Esophagus (tissue), 2 donors: ENCODE measurements at regions not wholly inside any gene's neighbourhood (a gene's known extent, or its start where the extent isn't known, plus 50 kb on each side); places are given as distances from the start of the nearest gene placed in this dataset.

ENCODE experiments used
- H3K27ac ChIP-seq, 2 donors: one replicate each; pipeline ENCODE4 v1.5.1; 2013; ENCODE audit warnings: low read depth in 2 of 2, mild to moderate bottlenecking in 2 of 2, inconsistent platforms in 1 of 2, low read length in 1 of 2, moderate library complexity in 1 of 2
- H3K27me3 ChIP-seq, 2 donors: one replicate each; pipeline ENCODE4 v1.6.1; 2013; ENCODE audit warnings: low read length in 2 of 2, control low read depth in 1 of 2, mild to moderate bottlenecking in 1 of 2; ENCODE audit not compliant: insufficient read depth in 2 of 2, control insufficient read depth in 1 of 2
- H3K36me3 ChIP-seq, 2 donors: one replicate each; pipeline ENCODE4 v1.6.1; 2013; ENCODE audit warnings: low read length in 1 of 2; ENCODE audit not compliant: control insufficient read depth in 2 of 2, insufficient read depth in 2 of 2
- H3K4me1 ChIP-seq, 2 donors: one replicate each; pipeline ENCODE4 v1.6.1; 2013; ENCODE audit warnings: low read length in 1 of 2; ENCODE audit not compliant: control insufficient read depth in 2 of 2, insufficient read depth in 2 of 2
- H3K4me3 ChIP-seq, 2 donors: one replicate each; pipeline ENCODE4 v1.5.1; 2013; ENCODE audit warnings: low read length in 2 of 2, mild to moderate bottlenecking in 2 of 2, low read depth in 1 of 2, moderate library complexity in 1 of 2
- H3K9me3 ChIP-seq, 2 donors: one replicate each; pipeline ENCODE4 v1.6.1; 2013; ENCODE audit warnings: mild to moderate bottlenecking in 2 of 2, low read depth in 1 of 2, low read length in 1 of 2, moderate library complexity in 1 of 2; ENCODE audit not compliant: control insufficient read depth in 2 of 2, insufficient read depth in 1 of 2
- whole genome bisulfite sequencing, 2 donors: extraction: QIAGEN DNeasy Blood & Tissue Kit; methylation state at CpG; one replicate each; pipeline ENCODE4 v1.1.7; 2013; 5-methylcytosine and 5-hydroxymethylcytosine counted together
- donor health status: healthy with polysubstance abuse.
- donor health status: Bipolar disorder and iron deficiency.

- no peaks in the 10 kb centered on the region for H3K27me3 ChIP-seq
- H3K36me3 ChIP-seq = no peaks in the 10 kb centered on the region
- H3K4me3 ChIP-seq = no peak overlapping the region
- no peak overlapping the region for H3K27ac ChIP-seq
- H3K4me1 ChIP-seq = no peaks in the 10 kb centered on the region
- H3K9me3 ChIP-seq = no peaks in the 10 kb centered on the region
Observed at GRCh38 chr11:80842246-80842645, 1401.4 kb upstream of the TENM4 start.

- Histone ChIP-seq H3K36me3 (no peaks in the 10 kb centered on the region), H3K4me3 (no peak overlapping the region), H3K27me3 (no peaks in the 10 kb centered on the region), H3K9me3 (no peaks in the 10 kb centered on the region), H3K4me1 (no peaks in the 10 kb centered on the region), H3K27ac (no peak overlapping the region)
- 83 to 86% methylated on average over 1 of the region's 1 CpG for WGBS, 2 donors
Observed at GRCh38 chr11:80841675-80842074, 1400.8 kb upstream of the TENM4 start.

- Histone ChIP-seq H3K36me3 (no peaks in the 10 kb centered on the region), H3K9me3 (no peaks in the 10 kb centered on the region), H3K4me1 (no peaks in the 10 kb centered on the region), H3K4me3 (no peak overlapping the region), H3K27ac (no peak overlapping the region), H3K27me3 (no peaks in the 10 kb centered on the region)
- 90 to 96% methylated on average over 1 of the region's 1 CpG for WGBS, 2 donors
Observed at GRCh38 chr11:80838153-80838552, 1397.3 kb upstream of the TENM4 start.

GRCh38 chr11:80837051-80837450, 1396.2 kb upstream of the TENM4 start:
- Histone ChIP-seq H3K36me3 (no peaks in the 10 kb centered on the region), H3K4me1 (no peaks in the 10 kb centered on the region), H3K27me3 (no peaks in the 10 kb centered on the region), H3K9me3 (no peaks in the 10 kb centered on the region), H3K4me3 (no peak overlapping the region), H3K27ac (no peak overlapping the region)
- WGBS, 2 donors = 87 to 94% methylated on average over 1 of the region's 1 CpG

GRCh38 chr11:80831374-80831773, 1390.5 kb upstream of the TENM4 start:
- Histone ChIP-seq H3K4me3 (no peak overlapping the region), H3K9me3 (no peaks in the 10 kb centered on the region), H3K36me3 (no peaks in the 10 kb centered on the region), H3K27me3 (no peaks in the 10 kb centered on the region), H3K4me1 (no peaks in the 10 kb centered on the region), H3K27ac (no peak overlapping the region)
- 87 to 90% methylated on average over 1 of the region's 1 CpG for WGBS, 2 donors

- H3K27ac ChIP-seq = no peak overlapping the region
- H3K4me3 ChIP-seq = no peak overlapping the region
- no peaks in the 10 kb centered on the region for H3K36me3 ChIP-seq
- 79 to 81% methylated on average over 3 of the region's 3 CpGs for WGBS, 2 donors
- H3K9me3 ChIP-seq = no peaks in the 10 kb centered on the region
- no peaks in the 10 kb centered on the region for H3K4me1 ChIP-seq
- H3K27me3 ChIP-seq = no peaks in the 10 kb centered on the region
Observed at GRCh38 chr11:80827781-80828180, 1387.0 kb upstream of the TENM4 start.

GRCh38 chr11:80826808-80827207, 1386.0 kb upstream of the TENM4 start:
- Histone ChIP-seq H3K27me3 (peaks cover 0 to 2% of the 10 kb centered on the region in 2 donors), H3K9me3 (no peaks in the 10 kb centered on the region), H3K36me3 (no peaks in the 10 kb centered on the region), H3K4me1 (no peaks in the 10 kb centered on the region), H3K4me3 (no peak overlapping the region), H3K27ac (no peak overlapping the region)
- WGBS, 2 donors = 85 to 91% methylated on average over 2 of the region's 2 CpGs

- H3K36me3 ChIP-seq = no peaks in the 10 kb centered on the region
- no peaks in the 10 kb centered on the region for H3K4me1 ChIP-seq
- no peak overlapping the region for H3K4me3 ChIP-seq
- WGBS, 2 donors = 87 to 89% methylated on average over 7 of the region's 7 CpGs
- no peak overlapping the region for H3K27ac ChIP-seq
- H3K9me3 ChIP-seq = no peaks in the 10 kb centered on the region
- peaks cover 0 to 2% of the 10 kb centered on the region in 2 donors for H3K27me3 ChIP-seq
Observed at GRCh38 chr11:80822308-80822707, 1381.5 kb upstream of the TENM4 start.

- WGBS, 2 donors = 83 to 94% methylated on average over 1 of the region's 1 CpG
- H3K27me3 ChIP-seq = peaks cover 0 to 2% of the 10 kb centered on the region in 2 donors
- no peak overlapping the region for H3K4me3 ChIP-seq
- no peak overlapping the region for H3K27ac ChIP-seq
- H3K9me3 ChIP-seq = no peaks in the 10 kb centered on the region
- no peaks in the 10 kb centered on the region for H3K4me1 ChIP-seq
- H3K36me3 ChIP-seq = no peaks in the 10 kb centered on the region
Observed at GRCh38 chr11:80819271-80819670, 1378.4 kb upstream of the TENM4 start.

- Histone ChIP-seq H3K36me3 (no peaks in the 10 kb centered on the region), H3K4me1 (no peaks in the 10 kb centered on the region), H3K27ac (no peak overlapping the region), H3K27me3 (no peaks in the 10 kb centered on the region), H3K9me3 (no peaks in the 10 kb centered on the region), H3K4me3 (no peak overlapping the region)
- WGBS, 2 donors = 67 to 78% methylated on average over 4 of the region's 4 CpGs
Observed at GRCh38 chr11:80816966-80817365, 1376.1 kb upstream of the TENM4 start.
